ENCODE measurements at regions not wholly inside any gene's neighbourhood (a gene's known extent, or its start where the extent isn't known, plus 50 kb on each side); places are given as distances from the start of the nearest gene placed in this dataset.

DNA sequence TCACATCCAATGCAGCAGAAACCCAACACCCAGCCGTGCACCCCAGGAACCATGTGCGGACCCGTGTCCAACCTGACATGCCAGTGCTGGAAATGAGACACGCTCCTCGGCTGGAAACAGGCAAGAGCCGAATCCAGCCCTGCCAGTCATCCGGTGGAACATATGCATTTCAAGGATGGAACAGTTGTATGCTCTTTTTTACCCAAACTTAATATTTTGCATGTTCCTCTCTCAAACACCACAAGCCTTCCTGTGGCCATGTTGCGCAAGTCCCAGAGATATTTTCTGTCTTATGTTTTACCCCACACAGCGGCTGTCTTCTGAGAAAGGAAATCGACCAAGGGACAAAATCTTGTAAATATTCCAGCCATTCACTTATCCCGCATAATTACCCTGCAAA is 196.9 kb downstream of the BCL11B start:
- H3K9me3 ChIP-seq (ENCODE audit: insufficient read depth, low read depth, low read length): peaks cover 2% of the 10 kb centered on the region
- no peaks in the 10 kb centered on the region for H3K27me3 ChIP-seq (ENCODE audit: insufficient read depth, low read length)
- no peaks in the 10 kb centered on the region for H3K4me1 ChIP-seq (ENCODE audit: control insufficient read depth in 1 of 2, insufficient read depth in 2 of 2, low read length in 2 of 2)
- WGBS (ENCODE audit: extremely low coverage, insufficient coverage, insufficient read length): no CpG with 5 or more reads among the region's 11 CpGs
- H3K23ac ChIP-seq (ENCODE audit: low read length): no peak overlapping the region
- no peak overlapping the region for H4K8ac ChIP-seq (ENCODE audit: low read depth, low read length)
- H4K91ac ChIP-seq (ENCODE audit: low read depth, low read length): no peak overlapping the region
- H2AFZ ChIP-seq (ENCODE audit: insufficient read depth, low read length, poor library complexity): no peak overlapping the region
- H4K12ac ChIP-seq (ENCODE audit: low read depth, low read length): no peak overlapping the region
- no peak overlapping the region for H3K18ac ChIP-seq (ENCODE audit: low read length)
- H3K79me2 ChIP-seq (ENCODE audit: control insufficient read depth, insufficient read depth, low read length, poor library complexity): no peaks in the 10 kb centered on the region
- H3K79me1 ChIP-seq (ENCODE audit: low read length): no peaks in the 10 kb centered on the region
- peak overlapping the region; percentile 23 for H3K4me3 ChIP-seq (ENCODE audit: low read depth, low read length)
- no peak overlapping the region for H2BK5ac ChIP-seq (ENCODE audit: low read depth, low read length, poor library complexity)
- H3K9ac ChIP-seq (ENCODE audit: low read length): no peak overlapping the region
- H3K36me3 ChIP-seq (ENCODE audit: control insufficient read depth in 1 of 2, insufficient read depth in 2 of 2, low read length in 2 of 2): no peaks in the 10 kb centered on the region
- H2BK120ac ChIP-seq (ENCODE audit: insufficient read depth, low read length, poor library complexity): no peak overlapping the region
- no peak overlapping the region for H3K4me2 ChIP-seq (ENCODE audit: low read length)
- no peak overlapping the region for H2BK12ac ChIP-seq (ENCODE audit: low read length)
- H2AK5ac ChIP-seq (ENCODE audit: low read length): no peak overlapping the region
- H3K14ac ChIP-seq (ENCODE audit: low read length): no peak overlapping the region
- H3K4ac ChIP-seq (ENCODE audit: low read depth, low read length): no peak overlapping the region
- DNase-seq: peak; percentile 33 to 44
- no peak overlapping the region for H3K27ac ChIP-seq (ENCODE audit: low read depth, low read length)

DNA sequence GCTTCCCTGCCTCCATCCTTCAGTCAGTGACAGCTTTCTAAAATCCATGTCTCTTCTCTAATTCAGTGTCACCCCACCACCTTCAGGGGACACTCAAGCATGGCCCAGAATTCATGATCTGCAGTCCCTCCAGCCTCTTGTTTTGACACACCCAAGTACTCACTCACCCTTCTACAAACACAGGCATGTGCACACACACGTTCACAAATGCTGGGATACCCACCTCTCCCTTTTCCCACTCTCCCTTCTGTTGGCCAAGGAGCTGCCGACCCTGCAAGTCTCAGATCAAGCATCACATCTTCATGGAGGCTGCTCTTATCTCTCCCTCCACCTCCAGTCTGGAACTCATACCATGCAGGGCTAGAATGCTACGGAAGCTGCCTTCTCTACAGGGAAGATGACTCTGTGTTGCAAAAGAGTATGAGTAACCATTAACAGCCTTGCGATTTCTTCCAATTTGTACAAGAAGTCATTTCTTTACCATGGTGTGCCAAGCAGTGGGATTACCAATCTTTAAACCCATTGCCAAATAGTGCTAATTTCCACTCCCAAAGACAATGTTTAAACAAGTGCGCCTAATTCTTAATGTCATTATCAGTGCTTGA is 196.1 kb downstream of the BCL11B start:
- Histone ChIP-seq H3K27me3 (ENCODE audit: insufficient read depth, low read length) (no peaks in the 10 kb centered on the region), H3K79me2 (ENCODE audit: control insufficient read depth, insufficient read depth, low read length, poor library complexity) (no peaks in the 10 kb centered on the region), H3K9me3 (ENCODE audit: insufficient read depth, low read depth, low read length) (peaks cover 2% of the 10 kb centered on the region), H3K79me1 (ENCODE audit: low read length) (no peaks in the 10 kb centered on the region), H3K27ac (ENCODE audit: low read depth, low read length) (no peak overlapping the region), H4K12ac (ENCODE audit: low read depth, low read length) (no peak overlapping the region), H3K14ac (ENCODE audit: low read length) (no peak overlapping the region), H3K9ac (ENCODE audit: low read length) (no peak overlapping the region), H3K4me3 (ENCODE audit: low read depth, low read length) (no peak overlapping the region), H4K8ac (ENCODE audit: low read depth, low read length) (no peak overlapping the region), H4K91ac (ENCODE audit: low read depth, low read length) (no peak overlapping the region), H2BK120ac (ENCODE audit: insufficient read depth, low read length, poor library complexity) (no peak overlapping the region), H3K36me3 (ENCODE audit: control insufficient read depth in 1 of 2, insufficient read depth in 2 of 2, low read length in 2 of 2) (no peaks in the 10 kb centered on the region), H3K18ac (ENCODE audit: low read length) (no peak overlapping the region), H2AK5ac (ENCODE audit: low read length) (no peak overlapping the region), H3K4me2 (ENCODE audit: low read length) (no peak overlapping the region), H2BK5ac (ENCODE audit: low read depth, low read length, poor library complexity) (no peak overlapping the region), H3K4ac (ENCODE audit: low read depth, low read length) (no peak overlapping the region), H2AFZ (ENCODE audit: insufficient read depth, low read length, poor library complexity) (no peak overlapping the region), H2BK12ac (ENCODE audit: low read length) (no peak overlapping the region), H3K23ac (ENCODE audit: low read length) (no peak overlapping the region), H3K4me1 (ENCODE audit: control insufficient read depth in 1 of 2, insufficient read depth in 2 of 2, low read length in 2 of 2) (no peaks in the 10 kb centered on the region)
- WGBS (ENCODE audit: extremely low coverage, insufficient coverage, insufficient read length): no CpG with 5 or more reads among the region's 5 CpGs
- DNase-seq: peak; percentile 49 to 62

DNA sequence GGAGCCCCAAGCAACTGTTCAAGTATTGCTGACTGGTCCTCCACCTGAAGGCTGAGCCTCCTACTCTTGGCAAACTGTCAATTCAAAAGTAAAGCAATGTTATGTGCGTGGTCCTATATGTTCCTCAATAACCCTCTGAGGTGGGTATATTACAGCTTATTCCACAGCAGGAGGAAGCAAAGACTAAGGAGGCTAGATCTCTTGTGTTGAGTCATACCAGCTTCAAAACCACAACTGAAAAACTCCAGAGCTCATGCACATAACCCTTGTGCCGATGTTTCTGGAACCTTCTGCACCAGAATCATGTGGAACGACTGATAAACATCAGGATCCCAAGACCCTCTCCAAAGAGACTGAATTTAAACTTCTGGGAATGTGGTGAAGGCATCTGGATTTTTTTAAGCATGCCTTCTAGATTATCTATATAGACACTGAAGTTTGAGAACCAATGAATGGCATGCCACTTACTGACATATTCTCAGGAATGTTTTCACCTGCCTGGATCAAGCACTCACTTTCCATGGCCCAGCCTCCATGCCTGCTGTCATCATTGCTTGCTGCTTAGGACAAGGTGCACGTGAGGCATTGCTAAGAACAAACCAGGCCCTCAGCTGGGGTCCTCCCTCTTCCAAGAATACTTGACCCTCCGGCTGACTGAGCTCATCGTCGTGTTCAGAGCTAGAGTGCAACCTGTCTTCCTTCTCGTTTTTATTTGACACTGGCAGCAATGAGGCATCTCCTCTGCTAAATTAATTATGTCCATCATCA is 194.7 kb downstream of the BCL11B start:
- Histone ChIP-seq H3K27ac (ENCODE audit: low read depth, low read length) (no peak overlapping the region), H3K14ac (ENCODE audit: low read length) (no peak overlapping the region), H2BK120ac (ENCODE audit: insufficient read depth, low read length, poor library complexity) (no peak overlapping the region), H3K18ac (ENCODE audit: low read length) (no peak overlapping the region), H2BK12ac (ENCODE audit: low read length) (no peak overlapping the region), H3K27me3 (ENCODE audit: insufficient read depth, low read length) (no peaks in the 10 kb centered on the region), H2BK5ac (ENCODE audit: low read depth, low read length, poor library complexity) (no peak overlapping the region), H2AFZ (ENCODE audit: insufficient read depth, low read length, poor library complexity) (no peak overlapping the region), H3K4me1 (ENCODE audit: control insufficient read depth in 1 of 2, insufficient read depth in 2 of 2, low read length in 2 of 2) (no peaks in the 10 kb centered on the region), H3K9me3 (ENCODE audit: insufficient read depth, low read depth, low read length) (peaks cover 2% of the 10 kb centered on the region), H2AK5ac (ENCODE audit: low read length) (no peak overlapping the region), H3K4ac (ENCODE audit: low read depth, low read length) (no peak overlapping the region), H3K4me2 (ENCODE audit: low read length) (no peak overlapping the region), H4K91ac (ENCODE audit: low read depth, low read length) (no peak overlapping the region), H3K23ac (ENCODE audit: low read length) (no peak overlapping the region), H4K12ac (ENCODE audit: low read depth, low read length) (no peak overlapping the region), H4K8ac (ENCODE audit: low read depth, low read length) (no peak overlapping the region), H3K4me3 (ENCODE audit: low read depth, low read length) (no peak overlapping the region), H3K79me1 (ENCODE audit: low read length) (no peaks in the 10 kb centered on the region), H3K79me2 (ENCODE audit: control insufficient read depth, insufficient read depth, low read length, poor library complexity) (no peaks in the 10 kb centered on the region), H3K36me3 (ENCODE audit: control insufficient read depth in 1 of 2, insufficient read depth in 2 of 2, low read length in 2 of 2) (no peaks in the 10 kb centered on the region), H3K9ac (ENCODE audit: low read length) (no peak overlapping the region)
- no CpG with 5 or more reads among the region's 8 CpGs for WGBS (ENCODE audit: extremely low coverage, insufficient coverage, insufficient read length)
- no peak for DNase-seq

DNA sequence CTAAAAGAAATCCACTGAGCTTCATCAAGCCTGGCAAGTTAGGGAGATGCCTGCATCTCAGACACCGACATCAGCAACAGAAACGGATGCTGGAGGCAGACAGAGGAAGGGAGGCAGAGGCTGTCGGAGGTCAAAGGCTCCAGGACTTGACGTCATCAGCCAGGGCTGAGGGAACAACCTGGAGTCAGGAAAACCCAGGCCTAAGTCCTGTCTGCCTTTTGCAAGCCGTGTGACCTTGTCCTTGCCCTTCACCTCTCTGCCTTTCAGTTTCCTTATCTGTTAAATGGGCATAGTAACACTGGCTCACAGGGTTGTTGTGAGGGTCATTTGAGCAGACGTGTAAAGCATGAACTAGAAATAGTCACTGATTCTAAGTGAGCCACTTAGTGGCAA is 194.2 kb downstream of the BCL11B start:
- Histone ChIP-seq H2BK12ac (ENCODE audit: low read length) (no peak overlapping the region), H4K91ac (ENCODE audit: low read depth, low read length) (no peak overlapping the region), H3K27ac (ENCODE audit: low read depth, low read length) (no peak overlapping the region), H3K4ac (ENCODE audit: low read depth, low read length) (no peak overlapping the region), H3K27me3 (ENCODE audit: insufficient read depth, low read length) (no peaks in the 10 kb centered on the region), H3K4me3 (ENCODE audit: low read depth, low read length) (no peak overlapping the region), H4K8ac (ENCODE audit: low read depth, low read length) (no peak overlapping the region), H3K14ac (ENCODE audit: low read length) (no peak overlapping the region), H4K12ac (ENCODE audit: low read depth, low read length) (no peak overlapping the region), H2BK5ac (ENCODE audit: low read depth, low read length, poor library complexity) (no peak overlapping the region), H3K18ac (ENCODE audit: low read length) (no peak overlapping the region), H2BK120ac (ENCODE audit: insufficient read depth, low read length, poor library complexity) (no peak overlapping the region), H2AFZ (ENCODE audit: insufficient read depth, low read length, poor library complexity) (no peak overlapping the region), H3K79me2 (ENCODE audit: control insufficient read depth, insufficient read depth, low read length, poor library complexity) (no peaks in the 10 kb centered on the region), H3K4me1 (ENCODE audit: control insufficient read depth in 1 of 2, insufficient read depth in 2 of 2, low read length in 2 of 2) (no peaks in the 10 kb centered on the region), H2AK5ac (ENCODE audit: low read length) (no peak overlapping the region), H3K36me3 (ENCODE audit: control insufficient read depth in 1 of 2, insufficient read depth in 2 of 2, low read length in 2 of 2) (no peaks in the 10 kb centered on the region), H3K79me1 (ENCODE audit: low read length) (no peaks in the 10 kb centered on the region), H3K9me3 (ENCODE audit: insufficient read depth, low read depth, low read length) (peaks cover 2% of the 10 kb centered on the region), H3K4me2 (ENCODE audit: low read length) (no peak overlapping the region), H3K23ac (ENCODE audit: low read length) (no peak overlapping the region), H3K9ac (ENCODE audit: low read length) (no peak overlapping the region)
- no CpG with 5 or more reads among the region's 6 CpGs for WGBS (ENCODE audit: extremely low coverage, insufficient coverage, insufficient read length)
- DNase-seq: no peak
